Astrocyte (in vitro differentiated cells and primary cell): ENCODE measurements at regions not wholly inside any gene's neighbourhood (a gene's known extent, or its start where the extent isn't known, plus 50 kb on each side); places are given as distances from the start of the nearest gene placed in this dataset.

Experiments used
- DNase-seq: peaks from one replicate; pipeline ENCODE4 v3.0.0-alpha.2; 2010; ENCODE audit warnings: low read depth
- FAIRE-seq: peaks from 2 replicates; lab custom pipeline; 2011; peaks lifted over from hg19 to GRCh38; lab: Jason Lieb, UNC
- H2AFZ ChIP-seq: 2 replicates; pipeline ENCODE4 v1.6.0; 2012; ENCODE audit warnings: low read depth, low read length, inconsistent platforms
- H3K27ac ChIP-seq: 2 replicates; pipeline ENCODE4 v1.5.1; 2011; ENCODE audit warnings: low read depth, low read length, inconsistent platforms
- H3K27me3 ChIP-seq: 2 replicates; pipeline ENCODE4 v1.6.0; 2011; ENCODE audit warnings: low read length, inconsistent platforms; ENCODE audit not compliant: insufficient read depth
- H3K36me3 ChIP-seq: 2 replicates; pipeline ENCODE4 v1.5.1; 2011; ENCODE audit warnings: low read length, inconsistent platforms; ENCODE audit not compliant: insufficient read depth
- H3K4me1 ChIP-seq: 2 replicates; pipeline ENCODE4 v1.5.1; 2011; ENCODE audit warnings: low read length, inconsistent platforms; ENCODE audit not compliant: insufficient read depth
- H3K4me2 ChIP-seq: 2 replicates; pipeline ENCODE4 v1.6.0; 2012; ENCODE audit warnings: low read length, inconsistent platforms
- H3K4me3 ChIP-seq: 2 replicates; pipeline ENCODE4 v1.5.1; 2011; ENCODE audit warnings: low read depth, mild to moderate bottlenecking, low read length, inconsistent platforms; ENCODE audit not compliant: insufficient read depth
- H3K79me2 ChIP-seq: 2 replicates; pipeline ENCODE4 v1.6.0; 2012; ENCODE audit warnings: mild to moderate bottlenecking, low read length, inconsistent platforms; ENCODE audit not compliant: insufficient read depth
- H3K9ac ChIP-seq: 2 replicates; pipeline ENCODE4 v1.6.0; 2012; ENCODE audit warnings: mild to moderate bottlenecking, low read length, inconsistent platforms
- H3K9me3 ChIP-seq: 2 replicates; pipeline ENCODE4 v1.5.1; 2012; ENCODE audit warnings: low read depth, mild to moderate bottlenecking, low read length, inconsistent platforms; ENCODE audit not compliant: insufficient read depth
- H4K20me1 ChIP-seq: 2 replicates; pipeline ENCODE4 v1.6.0; 2012; ENCODE audit warnings: low read length, inconsistent platforms; ENCODE audit not compliant: insufficient read depth
- H3K27ac Mint-ChIP-seq: one replicate; pipeline ENCODE4 v1.8.0; 2021; ENCODE audit warnings: mild to moderate bottlenecking, mixed read lengths; ENCODE audit not compliant: unreplicated experiment
- H3K27me3 Mint-ChIP-seq: one replicate; pipeline ENCODE4 v1.8.0; 2021; ENCODE audit warnings: low read depth, mixed read lengths; ENCODE audit not compliant: unreplicated experiment
- H3K36me3 Mint-ChIP-seq: one replicate; pipeline ENCODE4 v1.8.0; 2021; ENCODE audit warnings: low read depth, mixed read lengths; ENCODE audit not compliant: unreplicated experiment
- H3K4me1 Mint-ChIP-seq: one replicate; pipeline ENCODE4 v1.8.0; 2021; ENCODE audit warnings: low read depth, mixed read lengths; ENCODE audit not compliant: unreplicated experiment
- H3K4me3 Mint-ChIP-seq: one replicate; pipeline ENCODE4 v1.8.0; 2021; ENCODE audit warnings: mild to moderate bottlenecking, moderate library complexity, mixed read lengths; ENCODE audit not compliant: unreplicated experiment
- H3K9me3 Mint-ChIP-seq: one replicate; pipeline ENCODE4 v1.8.0; 2021; ENCODE audit warnings: mild to moderate bottlenecking, mixed read lengths; ENCODE audit not compliant: unreplicated experiment
- CTCF ChIP-seq: IDR thresholded peaks from 2 replicates; pipeline ENCODE4 v1.5.1; 2011; ENCODE audit warnings: low read depth, mild to moderate bottlenecking, inconsistent platforms, low read length, moderate library complexity; ENCODE audit not compliant: insufficient read depth
- EZH2 ChIP-seq: IDR thresholded peaks from 2 replicates; pipeline ENCODE4 v1.6.1; 2012; ENCODE audit warnings: mild to moderate bottlenecking, low read length, inconsistent platforms; ENCODE audit not compliant: insufficient read depth

- no peak for TF ChIP-seq EZH2
- TF ChIP-seq CTCF, result no peak
- H3K4me1 ChIP-seq, result no peaks in the 10 kb centered on the region
- Mint-ChIP-seq H3K27ac (no peak overlapping the region), H3K36me3 (no peaks in the 10 kb centered on the region), H3K4me1 (no peaks in the 10 kb centered on the region), H3K9me3 (no peaks in the 10 kb centered on the region), H3K27me3 (no peaks in the 10 kb centered on the region), H3K4me3 (no peak overlapping the region)
- H3K9me3 ChIP-seq, result no peaks in the 10 kb centered on the region
- DNase-seq (no peak), FAIRE-seq (no peak)
- no peak overlapping the region for H3K9ac ChIP-seq
- H3K4me3 ChIP-seq, result no peak overlapping the region
- H3K27ac ChIP-seq, result no peak overlapping the region
- H3K79me2 ChIP-seq, result no peaks in the 10 kb centered on the region
- H4K20me1 ChIP-seq, result no peaks in the 10 kb centered on the region
- no peak overlapping the region for H2AFZ ChIP-seq
- H3K27me3 ChIP-seq, result no peaks in the 10 kb centered on the region
- H3K36me3 ChIP-seq, result no peaks in the 10 kb centered on the region
- no peak overlapping the region for H3K4me2 ChIP-seq
Measured at GRCh38 chr16:64171632-64172031, 950.2 kb downstream of the CDH11 start.

GRCh38 chr16:64168371-64168770 is 953.5 kb downstream of the CDH11 start:
- DNase-seq (no peak), FAIRE-seq (no peak)
- Histone ChIP-seq H3K4me3 (no peak overlapping the region), H2AFZ (no peak overlapping the region), H3K27me3 (no peaks in the 10 kb centered on the region), H3K4me2 (no peak overlapping the region), H3K36me3 (no peaks in the 10 kb centered on the region), H3K4me1 (no peaks in the 10 kb centered on the region), H3K79me2 (no peaks in the 10 kb centered on the region), H4K20me1 (no peaks in the 10 kb centered on the region), H3K9ac (no peak overlapping the region), H3K9me3 (no peaks in the 10 kb centered on the region), H3K27ac (no peak overlapping the region)
- TF ChIP-seq CTCF (no peak), EZH2 (no peak)
- no peaks in the 10 kb centered on the region for H3K27me3 Mint-ChIP-seq
- H3K36me3 Mint-ChIP-seq, result no peaks in the 10 kb centered on the region
- H3K27ac Mint-ChIP-seq, result no peak overlapping the region
- peaks cover 1% of the 10 kb centered on the region for H3K4me1 Mint-ChIP-seq
- no peak overlapping the region for H3K4me3 Mint-ChIP-seq
- H3K9me3 Mint-ChIP-seq, result no peaks in the 10 kb centered on the region

- Histone ChIP-seq H3K4me3 (no peak overlapping the region), H3K4me2 (no peak overlapping the region), H4K20me1 (no peaks in the 10 kb centered on the region), H3K36me3 (no peaks in the 10 kb centered on the region), H3K79me2 (no peaks in the 10 kb centered on the region), H3K27ac (no peak overlapping the region), H3K27me3 (no peaks in the 10 kb centered on the region), H3K4me1 (no peaks in the 10 kb centered on the region), H3K9me3 (no peaks in the 10 kb centered on the region), H3K9ac (no peak overlapping the region), H2AFZ (no peak overlapping the region)
- peaks cover 2% of the 10 kb centered on the region for H3K4me1 Mint-ChIP-seq
- DNase-seq (no peak), FAIRE-seq (no peak)
- no peaks in the 10 kb centered on the region for H3K36me3 Mint-ChIP-seq
- no peaks in the 10 kb centered on the region for H3K9me3 Mint-ChIP-seq
- TF ChIP-seq CTCF (no peak), EZH2 (no peak)
- H3K27me3 Mint-ChIP-seq, result no peaks in the 10 kb centered on the region
- H3K4me3 Mint-ChIP-seq, result no peak overlapping the region
- no peak overlapping the region for H3K27ac Mint-ChIP-seq
Measured at GRCh38 chr16:64167936-64168335, 953.9 kb downstream of the CDH11 start.
